NCI-H82 treated with DMSO at 0.1 percent for 48 hours (cell line): ENCODE measurements at regions not wholly inside any gene's neighbourhood (a gene's known extent, or its start where the extent isn't known, plus 50 kb on each side); places are given as distances from the start of the nearest gene placed in this dataset.
"Not testable (repeated sequence)": the region's sequence is repeated elsewhere in the genome, so short reads cannot be mapped to it uniquely, and the experiment has no call there.

Experiments used
- DNase-seq: peaks from one replicate; lab custom pipeline; 2025; ENCODE audit not compliant: unreplicated experiment; lab: John Stamatoyannopoulos, UW

- no peak for DNase-seq
Measured at GRCh38 chr13:46498650-46499049, 54.3 kb upstream of the LRCH1 start.

- DNase-seq, result no peak
Measured at GRCh38 chr13:46496086-46496485, 56.9 kb upstream of the LRCH1 start.

- no peak for DNase-seq
Measured at GRCh38 chr13:46495651-46496050, 57.3 kb upstream of the LRCH1 start.

GRCh38 chr13:46495066-46495465 lies 57.9 kb upstream of the LRCH1 start:
- no peak for DNase-seq

GRCh38 chr13:46492946-46493345 lies 60.0 kb upstream of the LRCH1 start:
- peak; percentile 80 for DNase-seq

GRCh38 chr13:46491641-46492040 lies 61.3 kb upstream of the LRCH1 start:
- no peak for DNase-seq

- DNase-seq, result not testable (repeated sequence)
Measured at GRCh38 chr13:46490713-46491112, 62.3 kb upstream of the LRCH1 start.

- peak; percentile 99 for DNase-seq
Measured at GRCh38 chr13:46490129-46490528, 62.8 kb upstream of the LRCH1 start.

- no peak for DNase-seq
Measured at GRCh38 chr13:46489586-46490023, 63.4 kb upstream of the LRCH1 start.

- no peak for DNase-seq
Measured at GRCh38 chr13:46487748-46488147, 65.2 kb upstream of the LRCH1 start.

- no peak for DNase-seq
Measured at GRCh38 chr13:46486270-46486669, 66.7 kb upstream of the LRCH1 start.

GRCh38 chr13:46484561-46484960 lies 68.4 kb upstream of the LRCH1 start:
- DNase-seq, result no peak

GRCh38 chr13:46481166-46481565 lies 71.8 kb upstream of the LRCH1 start:
- DNase-seq, result no peak

- no peak for DNase-seq
Measured at GRCh38 chr13:46480131-46480530, 72.8 kb upstream of the LRCH1 start.

GRCh38 chr13:46479691-46480090 lies 73.3 kb upstream of the LRCH1 start:
- no peak for DNase-seq

GRCh38 chr13:46479283-46479682 lies 73.7 kb upstream of the LRCH1 start:
- no peak for DNase-seq

GRCh38 chr13:46478651-46479050 lies 74.3 kb upstream of the LRCH1 start:
- DNase-seq, result no peak

GRCh38 chr13:46476174-46476573 lies 76.8 kb upstream of the LRCH1 start:
- no peak for DNase-seq

GRCh38 chr13:46475541-46475991 lies 77.4 kb upstream of the LRCH1 start:
- DNase-seq, result no peak

- DNase-seq, result no peak
Measured at GRCh38 chr13:46473806-46474205, 79.2 kb upstream of the LRCH1 start.

- DNase-seq, result no peak
Measured at GRCh38 chr13:46472384-46472783, 80.6 kb upstream of the LRCH1 start.

GRCh38 chr13:46469699-46470098 lies 82.6 kb upstream of the RUBCNL start:
- not testable (repeated sequence) for DNase-seq

GRCh38 chr13:46468570-46469463 lies 81.8 kb upstream of the RUBCNL start:
- DNase-seq, result no peak
